Tibial artery (tissue), 4 donors: ENCODE measurements at regions not wholly inside any gene's neighbourhood (a gene's known extent, or its start where the extent isn't known, plus 50 kb on each side); places are given as distances from the start of the nearest gene placed in this dataset.

Experiments used
- DNase-seq, 2 donors: peaks; one replicate each; pipeline ENCODE4 v3.0.0-alpha.2; 2019
- H3K27ac ChIP-seq, 2 donors: fragments of 200-600 bp; sonication (generic) in 1 of 2; 1 replicate in 1 of 2; 2 replicates in 1 of 2; pipeline ENCODE4 v1.5.1; 2018 to 2019; ENCODE audit warnings: mild to moderate bottlenecking in 1 of 2
- H3K27me3 ChIP-seq, 2 donors: fragments of 200-600 bp; sonication (generic) in 1 of 2; one replicate each; pipeline versions ENCODE4 v1.5.1 to v1.6.0; 2016 to 2019
- H3K36me3 ChIP-seq, 3 donors: fragments of 200-600 bp; sonication (generic) in 2 of 3; one replicate each; pipeline ENCODE4 v1.5.1; 2016 to 2019; ENCODE audit warnings: mild to moderate bottlenecking in 2 of 3
- H3K4me1 ChIP-seq, 4 donors: fragments of 200-600 bp; sonication (generic) in 2 of 4; 1 replicate in 3 of 4; 2 replicates in 1 of 4; pipeline ENCODE4 v1.5.1; 2016 to 2019
- H3K4me3 ChIP-seq, 2 donors: fragments of 200-600 bp; sonication (generic) in 1 of 2; 1 replicate in 1 of 2; 2 replicates in 1 of 2; pipeline ENCODE4 v1.5.1; 2018 to 2019; ENCODE audit warnings: mild to moderate bottlenecking in 2 of 2
- H3K9me3 ChIP-seq, 3 donors: fragments of 200-600 bp; sonication (generic) in 1 of 3; one replicate each; pipeline ENCODE4 v1.5.1; 2016 to 2019
- CTCF ChIP-seq, 2 experiments: fragments of 200-600 bp in 1 of 2; fragments of 450-650 bp in 1 of 2; IDR thresholded peaks; one replicate each; pipeline ENCODE4 v1.5.1; 2017 to 2019; ENCODE audit warnings: antibody characterized with exemption in 2 of 2, mild to moderate bottlenecking in 1 of 2, moderate library complexity in 1 of 2
- intact Hi-C: fragments of 100-400 bp; cut with DNase I; formaldehyde crosslinking; loops from one replicate; pipeline ENCODE4 v1.15.0; 2023; ENCODE audit warnings: low total_unique reads

- H3K4me1 ChIP-seq = peaks cover 0 to 14% (median 0%) of the 10 kb centered on the region in 4 donors
- DNase-seq = no peak
- no peak for TF ChIP-seq CTCF (IDR thresholded peaks at IDR 0.05)
- H3K36me3 ChIP-seq = no peaks in the 10 kb centered on the region
- intact Hi-C loops = no loop called here
- no peak overlapping the region for H3K27ac ChIP-seq
- H3K4me3 ChIP-seq = no peak overlapping the region
- no peaks in the 10 kb centered on the region for H3K9me3 ChIP-seq
- H3K27me3 ChIP-seq = no peaks in the 10 kb centered on the region
These were observed 199.8 kb upstream of the ALCAM start for GRCh38 chr3:105166893-105167292.

- DNase-seq = no peak
- no peaks in the 10 kb centered on the region for H3K9me3 ChIP-seq
- H3K27me3 ChIP-seq = no peaks in the 10 kb centered on the region
- TF ChIP-seq CTCF (IDR thresholded peaks at IDR 0.05) = no peak
- H3K27ac ChIP-seq = no peak overlapping the region
- no peak overlapping the region for H3K4me3 ChIP-seq
- H3K4me1 ChIP-seq = peaks cover 0 to 14% (median 0%) of the 10 kb centered on the region in 4 donors
- intact Hi-C loops = loop anchor here (5.0 kb wide), 1 partner anchor 1212 kb away; no protein-coding TSS in a partner anchor
- no peaks in the 10 kb centered on the region for H3K36me3 ChIP-seq
These were observed 196.3 kb upstream of the ALCAM start for GRCh38 chr3:105170423-105170822.

- TF ChIP-seq CTCF (IDR thresholded peaks at IDR 0.05) = no peak
- intact Hi-C loops = loop anchor here (5.0 kb wide), 1 partner anchor 1208 kb away; no protein-coding TSS in a partner anchor
- Histone ChIP-seq H3K27me3 (no peaks in the 10 kb centered on the region), H3K4me3 (no peak overlapping the region), H3K36me3 (no peaks in the 10 kb centered on the region), H3K4me1 (no peaks in the 10 kb centered on the region), H3K9me3 (no peaks in the 10 kb centered on the region), H3K27ac (no peak overlapping the region)
- DNase-seq = no peak
These were observed 192.6 kb upstream of the ALCAM start for GRCh38 chr3:105174017-105174615.

- H3K9me3 ChIP-seq = no peaks in the 10 kb centered on the region
- no peak overlapping the region for H3K4me3 ChIP-seq
- DNase-seq = no peak
- intact Hi-C loops = no loop called here
- H3K27ac ChIP-seq = no peak overlapping the region
- no peak for TF ChIP-seq CTCF (IDR thresholded peaks at IDR 0.05)
- no peaks in the 10 kb centered on the region for H3K27me3 ChIP-seq
- H3K36me3 ChIP-seq = no peaks in the 10 kb centered on the region
- H3K4me1 ChIP-seq = no peaks in the 10 kb centered on the region
These were observed 189.1 kb upstream of the ALCAM start for GRCh38 chr3:105177576-105177975.

- no peak for TF ChIP-seq CTCF (IDR thresholded peaks at IDR 0.05)
- Histone ChIP-seq H3K4me1 (no peaks in the 10 kb centered on the region), H3K27ac (no peak overlapping the region), H3K9me3 (peaks cover 0 to 13% (median 0%) of the 10 kb centered on the region in 3 donors), H3K4me3 (no peak overlapping the region), H3K36me3 (no peaks in the 10 kb centered on the region), H3K27me3 (no peaks in the 10 kb centered on the region)
- no peak for DNase-seq
- intact Hi-C loops = no loop called here
These were observed 179.4 kb upstream of the ALCAM start for GRCh38 chr3:105187344-105187743.

GRCh38 chr3:105195260-105195659 is 171.4 kb upstream of the ALCAM start:
- no peak for DNase-seq
- no peaks in the 10 kb centered on the region for H3K27me3 ChIP-seq
- no peaks in the 10 kb centered on the region for H3K36me3 ChIP-seq
- no peaks in the 10 kb centered on the region for H3K9me3 ChIP-seq
- peaks cover 0 to 15% (median 1%) of the 10 kb centered on the region in 4 donors for H3K4me1 ChIP-seq
- H3K4me3 ChIP-seq = no peak overlapping the region
- H3K27ac ChIP-seq = no peak overlapping the region
- no peak for TF ChIP-seq CTCF (IDR thresholded peaks at IDR 0.05)
- intact Hi-C loops = no loop called here
